Naive thymus-derived CD8-positive, alpha-beta T cell (primary cell): ENCODE measurements at regions not wholly inside any gene's neighbourhood (a gene's known extent, or its start where the extent isn't known, plus 50 kb on each side); places are given as distances from the start of the nearest gene placed in this dataset.

Experiments used
- ATAC-seq, 2 donors: fragments of 150-1000 bp; cut with Tn5 transposase in 1 of 2; sonication (Bioruptor Pico), chemical (Tn5 transposase) in 1 of 2; 1 replicate in 1 of 2; 2 replicates in 1 of 2; pipeline ENCODE4 v1.10.0; 2021; ENCODE audit warnings: mild to moderate bottlenecking in 2 of 2, moderate library complexity in 2 of 2
- POLR2A ChIA-PET: fragments of 350-600 bp; sonication (Branson Sonifier 250); formaldehyde crosslinking; loops from one replicate; lab custom pipeline; 2021; ENCODE audit warnings: antibody characterized with exemption; lab: Charles Lee
- DNase-seq, 10 donors: peaks; one replicate each; pipeline versions ENCODE4 v3.0.0 to v3.0.0-alpha.2; 2020 to 2022
- H3K27ac Mint-ChIP-seq, 10 donors: one replicate each; pipeline ENCODE4 v1.8.0; 2020 to 2022; ENCODE audit warnings: mild to moderate bottlenecking in 10 of 10, mixed read lengths in 10 of 10, moderate library complexity in 4 of 10, inconsistent platforms in 1 of 10
- H3K27me3 Mint-ChIP-seq, 5 donors: one replicate each; pipeline ENCODE4 v1.8.0; 2021 to 2022; ENCODE audit warnings: mixed read lengths in 5 of 5
- H3K36me3 Mint-ChIP-seq, 3 donors: one replicate each; pipeline ENCODE4 v1.8.0; 2020 to 2022; ENCODE audit warnings: mixed read lengths in 3 of 3, mild to moderate bottlenecking in 2 of 3, inconsistent platforms in 1 of 3
- H3K4me1 Mint-ChIP-seq, 4 donors: one replicate each; pipeline ENCODE4 v1.8.0; 2021 to 2022; ENCODE audit warnings: mixed read lengths in 4 of 4
- H3K4me3 Mint-ChIP-seq, 10 donors: one replicate each; pipeline ENCODE4 v1.8.0; 2020 to 2022; ENCODE audit warnings: mild to moderate bottlenecking in 10 of 10, mixed read lengths in 10 of 10, moderate library complexity in 6 of 10, inconsistent platforms in 1 of 10
- H3K9me3 Mint-ChIP-seq, 9 donors: one replicate each; pipeline ENCODE4 v1.8.0; 2020 to 2022; ENCODE audit warnings: mixed read lengths in 9 of 9, mild to moderate bottlenecking in 3 of 9, inconsistent platforms in 1 of 9, moderate library complexity in 1 of 9

DNA sequence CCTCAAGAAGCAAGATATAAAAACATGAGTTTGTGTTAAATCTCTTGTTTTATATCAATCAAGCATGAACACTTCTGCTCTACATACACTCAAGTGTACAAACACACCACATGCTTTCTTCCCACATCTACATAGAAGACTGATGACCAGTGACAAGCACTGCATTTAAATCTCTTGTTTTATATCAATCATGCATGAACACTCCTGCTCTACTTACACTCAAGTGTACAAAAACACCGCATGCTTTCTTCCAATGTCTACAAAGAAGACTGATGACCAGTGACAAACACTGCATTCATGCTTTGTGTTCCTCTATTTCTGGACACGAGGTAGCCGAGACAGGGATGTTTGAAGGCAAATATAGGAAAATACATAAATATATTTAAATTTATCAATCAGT, 642.0 kb upstream of the PFKP start:
- H3K27me3 Mint-ChIP-seq = peaks cover 0 to 7% (median 4%) of the 10 kb centered on the region in 5 donors
- no peak overlapping the region for H3K4me3 Mint-ChIP-seq

DNA sequence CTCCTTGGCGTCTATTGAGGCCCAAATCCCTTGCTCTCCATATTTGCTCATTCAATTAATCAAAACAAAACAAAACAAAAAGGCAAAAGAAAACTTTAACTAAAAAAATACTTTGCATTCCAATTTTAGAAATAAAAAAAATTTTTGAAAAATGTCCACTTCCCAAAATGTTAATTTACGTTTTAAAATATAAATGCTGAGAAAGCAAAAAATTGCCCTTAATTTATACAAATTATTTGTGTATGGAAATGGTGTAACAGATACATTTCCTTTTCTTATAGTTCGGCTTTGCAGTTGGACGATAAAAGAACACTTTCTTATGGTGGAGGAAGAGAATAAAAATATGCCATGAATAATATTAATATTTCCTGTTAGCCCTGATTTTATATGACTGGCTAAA, 652.8 kb upstream of the PFKP start:
- no peaks in the 10 kb centered on the region for H3K27me3 Mint-ChIP-seq
- H3K36me3 Mint-ChIP-seq = no peaks in the 10 kb centered on the region
- H3K4me1 Mint-ChIP-seq = no peaks in the 10 kb centered on the region
- POLR2A ChIA-PET = no interaction called here
- DNase-seq (no peak), ATAC-seq (no peak)
- no peak overlapping the region for H3K4me3 Mint-ChIP-seq
- H3K9me3 Mint-ChIP-seq = peaks cover 0 to 9% (median 2%) of the 10 kb centered on the region in 9 donors
- H3K27ac Mint-ChIP-seq = no peak overlapping the region

More for the DNA sequence above, 642.0 kb upstream of the PFKP start:
- no peak overlapping the region for H3K27ac Mint-ChIP-seq
- POLR2A ChIA-PET = no interaction called here
- ATAC-seq = no peak
- no peaks in the 10 kb centered on the region for H3K4me1 Mint-ChIP-seq
- H3K9me3 Mint-ChIP-seq = peaks cover 0 to 5% (median 0%) of the 10 kb centered on the region in 9 donors
- no peak for DNase-seq
- no peaks in the 10 kb centered on the region for H3K36me3 Mint-ChIP-seq

DNA sequence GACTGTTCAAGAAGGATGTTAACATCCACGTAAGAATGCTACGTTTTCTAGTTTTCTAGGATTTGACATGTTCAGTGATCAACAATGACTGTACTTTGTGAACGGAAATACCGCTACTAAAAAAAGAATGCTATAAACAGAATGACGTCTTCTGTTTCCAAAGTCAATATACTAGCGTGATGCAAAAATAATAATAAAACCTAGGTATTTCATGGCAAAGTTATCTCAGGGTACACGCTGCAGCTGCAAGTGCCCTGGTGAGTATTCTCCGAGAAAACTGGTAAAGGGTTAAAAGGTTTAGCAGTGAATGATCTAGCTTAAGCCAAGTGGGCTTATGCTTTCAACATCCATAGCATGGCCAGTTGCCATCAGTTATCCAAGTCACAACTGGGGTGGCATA, 653.3 kb upstream of the PFKP start:
- H3K27ac Mint-ChIP-seq = no peak overlapping the region
- DNase-seq = no peak
- POLR2A ChIA-PET = no interaction called here
- no peaks in the 10 kb centered on the region for H3K4me1 Mint-ChIP-seq
- no peaks in the 10 kb centered on the region for H3K36me3 Mint-ChIP-seq
- no peak overlapping the region for H3K4me3 Mint-ChIP-seq
- no peaks in the 10 kb centered on the region for H3K27me3 Mint-ChIP-seq
- peaks cover 0 to 9% (median 2%) of the 10 kb centered on the region in 9 donors for H3K9me3 Mint-ChIP-seq
- ATAC-seq = no peak

DNA sequence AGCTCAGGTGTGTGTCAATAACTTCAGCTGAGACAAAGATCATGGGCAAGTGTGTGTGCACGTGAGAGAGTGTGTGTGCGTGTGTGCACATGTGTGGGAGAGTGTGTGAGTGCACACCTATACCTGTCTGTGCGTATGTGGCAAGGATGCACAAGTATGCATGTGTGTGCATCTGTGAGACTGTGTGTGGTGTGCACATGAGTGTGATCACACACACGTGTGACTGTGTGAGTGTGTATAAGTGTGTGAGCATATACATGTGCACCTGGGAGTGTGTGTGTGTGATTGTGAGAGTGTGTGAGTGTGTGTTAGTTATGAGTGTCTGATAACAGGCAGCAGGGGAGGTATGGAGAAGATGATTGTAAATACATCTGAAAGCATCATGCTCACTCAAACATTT, 657.3 kb upstream of the PFKP start:
- no peaks in the 10 kb centered on the region for H3K36me3 Mint-ChIP-seq
- no peaks in the 10 kb centered on the region for H3K4me1 Mint-ChIP-seq
- no peak overlapping the region for H3K27ac Mint-ChIP-seq
- POLR2A ChIA-PET = no interaction called here
- peaks cover 0 to 6% (median 0%) of the 10 kb centered on the region in 5 donors for H3K27me3 Mint-ChIP-seq
- no peak for ATAC-seq
- H3K4me3 Mint-ChIP-seq = no peak overlapping the region
- DNase-seq = no peak
- H3K9me3 Mint-ChIP-seq = peaks cover 0 to 9% (median 2%) of the 10 kb centered on the region in 9 donors

DNA sequence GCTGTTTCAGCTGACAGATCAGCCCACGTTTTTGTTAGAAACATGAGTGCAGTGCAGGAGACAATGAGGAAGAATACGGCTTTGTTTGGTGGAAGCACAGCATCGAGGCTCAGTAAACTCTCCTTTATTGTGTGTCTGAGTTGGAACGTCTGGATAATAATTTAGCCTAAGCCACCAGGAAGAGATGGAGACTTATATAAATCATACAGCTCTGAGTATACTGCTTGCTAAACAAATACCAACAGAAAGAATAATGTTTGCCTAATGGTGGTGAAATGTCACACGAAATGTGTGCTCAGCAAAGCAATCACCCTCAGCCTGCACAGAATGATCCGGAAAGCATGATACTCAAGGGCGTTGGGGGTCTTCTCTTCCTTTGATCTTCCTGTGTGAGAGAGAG, 664.1 kb upstream of the ADARB2 start:
- Mint-ChIP-seq H3K27me3 (peaks cover 0 to 17% (median 4%) of the 10 kb centered on the region in 5 donors), H3K4me3 (no peak overlapping the region), H3K27ac (no peak overlapping the region), H3K9me3 (peaks cover 0 to 2% (median 0%) of the 10 kb centered on the region in 9 donors), H3K36me3 (no peaks in the 10 kb centered on the region), H3K4me1 (no peaks in the 10 kb centered on the region)
- no peak for ATAC-seq
- DNase-seq = no peak
- POLR2A ChIA-PET = no interaction called here

DNA sequence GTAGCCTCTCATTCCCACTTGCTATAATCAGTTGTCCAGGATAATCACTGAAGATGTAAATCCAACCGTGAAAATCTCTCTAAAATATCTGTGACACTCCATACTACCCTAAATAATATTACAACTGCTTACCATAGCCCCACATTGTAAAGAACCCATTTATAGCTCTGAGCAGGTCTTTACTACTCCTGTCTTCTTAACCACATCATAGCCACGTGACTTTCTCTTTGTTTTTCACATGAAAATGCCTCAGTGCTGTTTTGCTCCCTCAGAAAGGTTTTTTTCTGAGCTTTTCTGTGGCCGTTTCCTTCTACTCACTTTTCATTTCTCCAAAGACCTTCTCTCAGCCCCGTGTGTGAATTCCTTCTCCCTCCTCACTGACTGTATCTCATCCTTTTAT, 662.2 kb upstream of the ADARB2 start:
- ATAC-seq = no peak
- H3K27me3 Mint-ChIP-seq = peaks cover 0 to 17% (median 4%) of the 10 kb centered on the region in 5 donors
- H3K4me3 Mint-ChIP-seq = no peak overlapping the region
- no peak overlapping the region for H3K27ac Mint-ChIP-seq
- H3K4me1 Mint-ChIP-seq = no peaks in the 10 kb centered on the region
- no peak for DNase-seq
- POLR2A ChIA-PET = no interaction called here
- no peaks in the 10 kb centered on the region for H3K36me3 Mint-ChIP-seq
- H3K9me3 Mint-ChIP-seq = peaks cover 0 to 2% (median 0%) of the 10 kb centered on the region in 9 donors

DNA sequence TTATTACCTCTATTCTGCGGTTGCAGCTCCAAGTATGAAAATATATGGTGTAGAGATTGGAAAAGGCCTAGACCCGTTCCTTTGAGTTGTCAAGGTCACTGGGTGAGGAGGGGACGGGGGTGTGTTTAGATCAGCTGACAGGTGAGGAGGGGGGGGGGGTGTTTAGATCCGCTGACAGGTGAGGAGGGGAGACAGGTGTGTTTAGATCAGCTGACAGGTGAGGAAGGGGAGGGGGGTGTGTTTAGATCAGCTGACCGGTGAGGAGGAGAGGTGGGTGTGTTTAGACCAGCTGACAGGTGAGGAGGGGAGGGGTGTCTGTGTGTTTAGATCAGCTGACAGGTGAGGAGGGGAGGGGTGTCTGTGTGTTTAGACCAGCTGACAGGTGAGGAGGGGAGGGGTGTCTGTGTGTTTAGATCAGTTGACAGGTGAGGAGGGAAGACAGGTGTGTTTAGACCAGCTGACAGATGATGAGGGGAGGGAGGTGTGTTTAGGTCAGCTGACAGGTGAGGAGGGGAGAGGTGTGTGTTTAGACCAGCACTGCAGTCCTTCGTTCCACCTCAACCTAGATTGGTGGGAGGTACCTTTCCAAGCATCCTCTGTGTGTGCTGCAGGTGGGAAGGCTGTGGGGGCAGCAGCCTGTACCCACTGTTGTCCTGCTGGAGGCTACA, 655.0 kb upstream of the ADARB2 start:
- H3K9me3 Mint-ChIP-seq = no peaks in the 10 kb centered on the region
- no peak overlapping the region for H3K4me3 Mint-ChIP-seq
- DNase-seq (no peak), ATAC-seq (no peak)
- no peaks in the 10 kb centered on the region for H3K36me3 Mint-ChIP-seq
- no peaks in the 10 kb centered on the region for H3K4me1 Mint-ChIP-seq
- no peak overlapping the region for H3K27ac Mint-ChIP-seq
- H3K27me3 Mint-ChIP-seq = peaks cover 0 to 13% (median 4%) of the 10 kb centered on the region in 5 donors
- POLR2A ChIA-PET = no interaction called here

DNA sequence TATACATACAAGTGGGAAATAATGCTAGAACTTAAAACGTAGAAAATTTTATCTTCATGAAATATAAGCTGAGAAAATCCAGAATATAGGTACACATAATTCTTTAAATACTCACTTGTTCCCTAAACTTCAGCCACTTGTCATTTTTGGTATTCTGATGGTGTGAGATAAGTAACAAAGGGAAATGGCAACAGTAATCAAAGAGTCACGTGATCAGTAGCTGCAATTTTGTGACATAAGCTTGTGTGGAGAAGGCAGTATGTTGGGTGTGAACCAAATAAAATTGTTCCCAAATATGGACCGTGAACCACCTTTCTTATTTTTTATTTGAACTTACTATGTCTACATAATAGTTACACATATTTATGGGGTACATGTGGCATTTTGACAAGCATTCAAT, 650.3 kb upstream of the ADARB2 start:
- H3K4me1 Mint-ChIP-seq = no peaks in the 10 kb centered on the region
- POLR2A ChIA-PET = no interaction called here
- H3K4me3 Mint-ChIP-seq = no peak overlapping the region
- H3K36me3 Mint-ChIP-seq = no peaks in the 10 kb centered on the region
- peaks cover 0 to 20% (median 2%) of the 10 kb centered on the region in 5 donors for H3K27me3 Mint-ChIP-seq
- peaks cover 0 to 13% (median 0%) of the 10 kb centered on the region in 9 donors for H3K9me3 Mint-ChIP-seq
- H3K27ac Mint-ChIP-seq = no peak overlapping the region
- no peak for ATAC-seq
- no peak for DNase-seq

DNA sequence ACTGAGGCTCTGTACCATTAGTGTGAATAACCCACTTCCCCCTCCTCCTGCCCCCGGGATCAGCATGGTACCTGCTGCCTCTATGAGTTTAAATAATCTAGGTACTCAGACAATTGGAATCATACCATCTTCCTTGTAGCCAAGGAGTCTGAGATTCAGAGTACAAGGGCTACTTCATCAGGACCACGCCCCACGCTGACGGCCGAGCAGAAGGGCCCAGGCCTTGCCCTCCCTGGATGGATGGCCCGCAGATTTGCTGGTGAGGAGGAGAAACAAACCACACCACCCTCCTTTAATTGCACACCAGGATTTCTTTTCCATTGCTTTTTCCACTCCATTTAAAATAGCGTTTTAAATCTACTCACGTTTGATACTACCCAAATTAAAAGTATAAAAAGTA, 649.9 kb upstream of the ADARB2 start:
- ATAC-seq = no peak
- Mint-ChIP-seq H3K4me1 (no peaks in the 10 kb centered on the region), H3K9me3 (peaks cover 0 to 14% (median 0%) of the 10 kb centered on the region in 9 donors), H3K27me3 (peaks cover 0 to 17% (median 2%) of the 10 kb centered on the region in 5 donors), H3K27ac (no peak overlapping the region), H3K36me3 (no peaks in the 10 kb centered on the region), H3K4me3 (no peak overlapping the region)
- DNase-seq = no peak
- POLR2A ChIA-PET = no interaction called here

DNA sequence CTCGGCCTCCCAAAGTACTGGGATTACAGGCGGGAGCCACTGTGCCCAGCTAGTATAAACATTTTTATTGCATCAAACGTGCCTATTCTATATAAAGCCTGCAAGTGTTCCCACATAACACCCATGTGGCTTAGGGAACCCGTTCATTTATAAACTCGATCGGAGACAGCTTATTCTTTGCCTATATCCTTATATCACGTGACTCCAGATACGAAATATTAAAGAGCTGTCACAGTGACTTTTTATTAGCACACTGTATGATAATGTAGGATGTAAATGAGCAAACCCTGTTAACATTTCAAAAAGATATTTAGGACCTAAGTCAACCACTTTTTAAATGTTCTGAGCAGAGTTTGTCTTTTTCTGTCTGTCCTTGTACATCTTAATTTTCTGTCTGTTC, 642.9 kb upstream of the ADARB2 start:
- no peak overlapping the region for H3K27ac Mint-ChIP-seq
- H3K4me3 Mint-ChIP-seq = no peak overlapping the region
- no peak for ATAC-seq
- peaks cover 0 to 8% (median 1%) of the 10 kb centered on the region in 5 donors for H3K27me3 Mint-ChIP-seq
- peaks cover 0 to 14% (median 2%) of the 10 kb centered on the region in 9 donors for H3K9me3 Mint-ChIP-seq
- no peaks in the 10 kb centered on the region for H3K36me3 Mint-ChIP-seq
- POLR2A ChIA-PET = no interaction called here
- DNase-seq = no peak
- H3K4me1 Mint-ChIP-seq = no peaks in the 10 kb centered on the region

DNA sequence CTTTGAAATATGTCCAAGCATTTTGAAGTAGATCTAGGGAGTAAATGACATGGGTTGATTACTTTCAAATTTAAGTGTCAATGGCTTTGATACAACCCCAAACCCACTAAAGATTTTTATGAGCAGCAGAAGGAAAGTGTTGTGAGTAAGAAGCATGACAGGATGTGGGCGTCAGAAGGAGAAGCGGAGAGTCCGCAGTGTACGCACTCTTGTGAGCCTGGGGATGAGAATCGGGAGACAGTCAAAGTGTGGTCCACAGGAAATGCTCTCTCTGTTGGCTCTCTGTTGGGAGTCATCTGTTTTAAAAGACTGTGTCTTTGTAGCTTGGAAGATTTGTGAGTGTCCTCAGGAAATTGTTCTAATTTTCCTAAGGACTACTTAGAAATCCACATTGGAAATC, 629.8 kb upstream of the ADARB2 start:
- Mint-ChIP-seq H3K27me3 (peaks cover 3 to 20% (median 12%) of the 10 kb centered on the region in 5 donors), H3K4me1 (no peaks in the 10 kb centered on the region), H3K36me3 (no peaks in the 10 kb centered on the region), H3K4me3 (no peak overlapping the region), H3K9me3 (peaks cover 0 to 23% (median 10%) of the 10 kb centered on the region in 9 donors), H3K27ac (no peak overlapping the region)
- DNase-seq (no peak), ATAC-seq (no peak)
- POLR2A ChIA-PET = no interaction called here

DNA sequence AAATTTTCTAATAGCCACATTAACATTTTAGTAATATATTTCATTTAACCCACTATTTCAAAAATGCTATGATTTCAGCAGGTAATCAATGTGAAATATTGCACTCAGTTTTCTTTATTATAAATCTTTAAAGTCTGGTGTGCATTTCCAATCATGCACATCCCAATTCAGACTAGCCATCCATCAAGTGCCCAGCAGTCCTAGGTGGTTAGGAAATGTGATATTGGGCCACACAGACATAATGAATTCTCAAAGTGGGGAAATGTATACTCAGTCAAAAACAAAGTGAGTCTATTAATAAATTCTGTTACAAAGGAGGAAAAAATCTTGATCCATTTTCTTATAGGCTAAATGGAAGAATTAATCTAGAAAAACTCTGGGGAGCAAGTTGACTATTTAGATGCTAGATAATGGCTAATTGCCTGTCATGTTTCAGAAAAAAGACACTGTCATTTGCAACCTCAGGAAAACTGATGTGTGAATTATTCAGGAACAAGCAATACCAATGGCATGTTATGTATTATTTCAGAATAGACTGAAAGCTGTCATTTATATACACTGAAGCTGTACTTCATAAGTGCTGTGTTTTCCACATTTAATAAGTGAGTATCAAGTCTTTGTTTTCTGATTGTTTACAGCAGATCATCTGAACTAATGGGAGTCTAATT, 629.1 kb upstream of the ADARB2 start:
- no peak for DNase-seq
- Mint-ChIP-seq H3K4me1 (no peaks in the 10 kb centered on the region), H3K9me3 (peaks cover 0 to 18% (median 9%) of the 10 kb centered on the region in 9 donors), H3K27ac (no peak overlapping the region), H3K27me3 (peaks cover 3 to 20% (median 12%) of the 10 kb centered on the region in 5 donors), H3K4me3 (no peak overlapping the region), H3K36me3 (no peaks in the 10 kb centered on the region)
- POLR2A ChIA-PET = no interaction called here
- no peak for ATAC-seq

DNA sequence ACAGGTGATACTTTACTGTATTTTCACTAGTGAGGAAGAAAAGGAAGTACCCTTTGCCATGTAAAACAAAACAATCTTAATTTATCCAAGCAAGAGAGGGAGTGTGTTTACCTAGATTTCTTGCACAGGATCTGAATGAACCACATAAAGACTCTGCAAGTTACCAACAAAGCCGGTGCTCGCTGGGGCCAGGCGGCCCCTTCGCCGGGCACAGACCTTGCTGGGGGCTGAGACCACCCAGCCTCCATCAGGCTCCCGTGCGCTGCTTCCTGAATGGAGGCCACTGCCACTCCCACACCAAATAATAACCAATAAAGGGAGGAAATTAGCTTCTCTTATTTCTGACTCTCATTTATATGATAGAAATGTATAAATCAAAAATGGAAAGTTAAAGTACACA, 625.0 kb upstream of the ADARB2 start:
- Mint-ChIP-seq H3K4me1 (no peaks in the 10 kb centered on the region), H3K9me3 (peaks cover 0 to 1% (median 0%) of the 10 kb centered on the region in 9 donors), H3K4me3 (no peak overlapping the region), H3K27ac (no peak overlapping the region), H3K27me3 (peaks cover 3 to 15% (median 7%) of the 10 kb centered on the region in 5 donors), H3K36me3 (no peaks in the 10 kb centered on the region)
- POLR2A ChIA-PET = no interaction called here
- DNase-seq = no peak
- no peak for ATAC-seq
